AG04449 (cell line): ENCODE measurements at regions not wholly inside any gene's neighbourhood (a gene's known extent, or its start where the extent isn't known, plus 50 kb on each side); places are given as distances from the start of the nearest gene placed in this dataset.
"Not testable (repeated sequence)": the region's sequence is repeated elsewhere in the genome, so short reads cannot be mapped to it uniquely, and the experiment has no call there.

ENCODE experiments used
- CTCF ChIA-PET: fragments of 350-600 bp; formaldehyde crosslinking; extraction: SDS; loops from one replicate; lab custom pipeline; 2021; ENCODE audit warnings: antibody characterized with exemption; lab: Yijun Ruan, JAX
- POLR2A ChIA-PET: fragments of 400-600, 350-600 bp; formaldehyde crosslinking; extraction: SDS; loops from one replicate; lab custom pipeline; 2020; ENCODE audit warnings: antibody characterized with exemption, inconsistent platforms; lab: Yijun Ruan, JAX
- DNase-seq: peaks from one replicate; pipeline ENCODE4 v3.0.0-alpha.2; 2010; ENCODE audit warnings: low read depth, low spot score
- H3K4me3 ChIP-seq: 2 replicates; pipeline ENCODE4 v1.5.1; 2011; ENCODE audit warnings: low read depth, mild to moderate bottlenecking, control low read depth, low read length

DNA sequence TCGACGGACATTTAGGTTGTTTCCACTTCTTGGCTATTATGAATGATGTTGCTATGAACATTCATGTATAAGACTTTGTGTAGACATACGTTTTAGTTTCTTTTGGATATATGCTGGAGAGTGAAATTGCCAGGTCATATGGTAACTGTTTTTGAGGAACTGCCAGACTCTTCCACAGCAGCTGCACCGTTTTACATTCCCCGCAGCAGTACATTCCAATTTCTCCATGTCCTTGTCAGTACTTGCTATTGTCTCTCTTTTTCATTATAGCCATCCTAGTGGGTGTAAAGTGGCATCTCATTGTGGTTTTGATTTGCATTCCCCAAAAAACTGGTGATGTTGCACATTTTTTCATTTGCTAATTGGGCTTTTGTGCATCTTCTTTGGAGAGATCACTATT, 73.1 kb upstream of the GARIN1A start:
- POLR2A ChIA-PET, H3K4me3 ChIP-seq, DNase-seq, CTCF ChIA-PET: not testable (repeated sequence)

DNA sequence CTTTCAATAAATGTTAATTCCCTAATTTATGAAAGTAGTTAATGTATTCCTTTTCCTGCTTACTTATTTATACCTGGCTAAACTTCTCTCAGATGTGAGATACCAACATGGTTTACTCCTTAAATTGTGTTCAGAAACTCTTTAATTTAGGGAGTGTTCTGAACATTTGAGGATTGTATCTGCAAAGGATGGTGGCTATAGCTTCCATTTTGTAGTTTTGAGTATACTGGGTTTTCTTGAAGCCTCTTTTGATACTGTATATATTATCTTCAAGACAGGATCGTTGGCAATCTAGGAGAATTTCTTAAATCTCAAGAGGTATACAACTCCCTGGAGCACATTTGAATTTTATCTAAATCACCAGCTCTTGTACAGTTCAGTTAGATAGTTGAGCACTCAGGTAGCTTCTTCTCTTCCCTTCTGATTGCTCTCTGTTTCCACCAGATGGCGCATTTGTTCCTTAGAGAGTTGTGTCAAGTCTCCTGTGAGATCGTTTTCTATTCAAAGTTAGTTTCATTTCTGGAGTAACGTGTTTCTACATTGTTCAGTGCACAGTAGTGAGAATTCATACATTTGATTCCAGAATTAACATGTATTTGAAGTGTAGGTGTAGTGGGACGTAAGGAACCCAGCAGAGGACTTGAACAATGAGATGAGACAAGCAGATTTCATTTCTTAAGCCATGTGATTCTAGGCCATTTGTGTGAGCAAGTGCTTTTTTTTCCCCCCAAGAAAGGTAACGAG, 63.2 kb upstream of the GARIN1A start:
- POLR2A ChIA-PET, H3K4me3 ChIP-seq, DNase-seq: not testable (repeated sequence)
- CTCF ChIA-PET: interaction anchor here (0.6 to 3.2 kb wide), 5 partner anchors 12 to 276 kb away, joined by 3 to 18 read pairs (median 3); no protein-coding TSS in a partner anchor

DNA sequence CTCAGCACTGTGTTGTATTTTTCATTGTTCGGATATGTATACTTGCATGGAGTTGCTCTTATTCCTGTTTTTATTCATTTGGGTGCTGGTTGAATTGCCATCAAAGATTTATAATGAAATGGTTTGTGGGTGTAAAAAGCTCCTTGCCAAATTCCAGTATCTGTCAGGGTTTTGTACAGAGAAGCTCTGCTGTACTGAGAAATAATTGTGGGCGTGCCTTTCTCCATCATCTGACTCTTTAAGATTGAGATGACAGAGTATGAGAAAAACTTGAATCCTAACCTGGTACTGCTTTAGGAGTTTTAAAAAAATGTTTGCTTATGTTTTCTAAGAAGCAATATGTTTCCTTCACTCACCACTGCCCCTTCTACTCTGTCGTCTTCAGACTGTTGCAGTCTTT, 58.7 kb upstream of the GARIN1A start:
- CTCF ChIA-PET, H3K4me3 ChIP-seq, POLR2A ChIA-PET, DNase-seq: not testable (repeated sequence)

DNA sequence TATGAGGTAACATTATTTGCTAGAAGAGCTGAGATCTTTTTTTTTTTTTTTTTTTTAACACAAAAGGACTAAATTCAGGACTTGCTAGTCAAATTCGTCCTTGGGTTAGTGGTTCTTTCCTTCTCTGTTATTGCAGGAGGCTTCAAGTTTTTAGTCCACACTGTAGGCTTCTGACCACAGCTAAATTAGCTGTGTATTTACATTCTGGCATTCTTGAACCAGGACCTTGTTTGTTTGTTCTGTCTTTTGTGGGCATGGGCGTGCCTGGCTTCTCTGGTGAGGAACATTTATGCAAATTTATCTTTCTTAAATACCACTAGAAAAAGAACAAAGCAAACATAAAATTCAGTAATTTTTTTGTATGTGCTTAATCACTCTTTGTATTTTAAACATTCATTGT, 57.3 kb upstream of the GARIN1A start:
- CTCF ChIA-PET: interaction anchor here (1.0 kb wide), 1 partner anchor 12 kb away, joined by 4 read pairs; no protein-coding TSS in a partner anchor
- DNase-seq, H3K4me3 ChIP-seq, POLR2A ChIA-PET: not testable (repeated sequence)

DNA sequence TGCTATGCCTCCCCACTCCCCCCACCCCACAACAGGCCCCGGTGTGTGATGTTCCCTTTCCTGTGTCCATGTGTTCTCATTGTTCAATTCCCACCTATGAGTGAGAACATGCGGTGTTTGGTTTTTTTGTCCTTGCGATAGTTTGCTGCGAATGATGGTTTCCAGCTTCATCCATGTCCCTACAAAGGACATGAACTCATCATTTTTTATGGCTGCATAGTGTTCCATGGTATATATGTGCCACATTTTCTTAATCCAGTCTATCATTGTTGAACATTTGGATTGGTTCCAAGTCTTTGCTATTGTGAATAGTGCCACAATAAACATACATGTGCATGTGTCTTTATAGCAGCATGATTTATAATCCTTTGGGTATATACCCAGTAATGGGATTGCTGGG, 55.3 kb upstream of the GARIN1A start:
- CTCF ChIA-PET: not testable (repeated sequence)

More for the DNA sequence above, 55.3 kb upstream of the GARIN1A start:
- DNase-seq, POLR2A ChIA-PET, H3K4me3 ChIP-seq: not testable (repeated sequence)
